Body of pancreas (tissue), 4 donors: ENCODE measurements at regions not wholly inside any gene's neighbourhood (a gene's known extent, or its start where the extent isn't known, plus 50 kb on each side); places are given as distances from the start of the nearest gene placed in this dataset.

ENCODE experiments used
- CTCF ChIP-seq, 7 experiments: fragments of 450-650 bp in 4 of 7; fragments of 200-600 bp in 3 of 7; sonication (generic) in 3 of 7; IDR thresholded peaks; one replicate each; pipeline ENCODE4 v1.5.1; 2016 to 2019; ENCODE audit warnings: antibody characterized with exemption in 7 of 7
- POLR2A ChIP-seq, 3 donors: fragments of 450-650 bp; IDR thresholded peaks; one replicate each; pipeline ENCODE4 v1.6.1; 2016; ENCODE audit warnings: antibody characterized with exemption in 3 of 3, mild to moderate bottlenecking in 2 of 3

DNA sequence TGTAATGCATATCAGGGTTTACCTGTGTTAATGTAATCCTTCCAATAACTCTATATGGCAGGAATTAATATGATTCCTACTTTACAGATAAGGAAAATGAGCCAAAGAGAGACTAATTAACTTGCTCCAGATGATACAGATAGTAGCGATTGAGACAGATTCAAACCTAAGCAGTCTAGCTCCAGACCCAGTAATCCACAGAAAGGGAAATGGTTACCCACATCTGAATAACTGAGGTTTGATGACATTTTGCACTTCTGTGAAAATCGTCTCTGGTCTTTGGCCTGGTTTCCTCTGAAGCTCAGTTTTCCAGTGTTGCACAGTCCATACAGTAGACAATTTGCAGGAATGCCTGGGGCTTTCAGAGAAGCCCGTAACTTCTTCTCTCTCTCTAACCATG, 177.1 kb upstream of the UMPS start:
- TF ChIP-seq POLR2A (IDR thresholded peaks at IDR 0.05) = no peak
- no peak for TF ChIP-seq CTCF (IDR thresholded peaks at IDR 0.05)
